DOHH2 (cell line): ENCODE measurements at regions not wholly inside any gene's neighbourhood (a gene's known extent, or its start where the extent isn't known, plus 50 kb on each side); places are given as distances from the start of the nearest gene placed in this dataset.

Experiments used
- H3F3A ChIP-seq: fragments of 200-600 bp; sonication (generic), shearing (Covaris generic); 2 replicates; pipeline ENCODE4 v1.6.0; 2016; ENCODE audit warnings: antibody characterized with exemption, mild to moderate bottlenecking; ENCODE audit not compliant: control insufficient read depth, insufficient read depth
- H3K27ac ChIP-seq: fragments of 200-600 bp; sonication (generic); 2 replicates; pipeline ENCODE4 v1.5.1; 2014; ENCODE audit warnings: low read depth, mild to moderate bottlenecking, low read length, moderate library complexity
- H3K27me3 ChIP-seq: fragments of 200-600 bp; sonication (generic); 2 replicates; pipeline ENCODE4 v1.6.1; 2014; ENCODE audit warnings: mild to moderate bottlenecking, low read length, mixed read lengths; ENCODE audit not compliant: control insufficient read depth
- H3K36me3 ChIP-seq: fragments of 200-600 bp; sonication (generic); 2 replicates; pipeline ENCODE4 v1.6.1; 2014; ENCODE audit warnings: mild to moderate bottlenecking, low read length, moderate library complexity, mixed read lengths; ENCODE audit not compliant: control insufficient read depth
- H3K4me1 ChIP-seq: fragments of 200-600 bp; sonication (generic); 2 replicates; pipeline ENCODE4 v1.6.1; 2014; ENCODE audit warnings: mild to moderate bottlenecking, low read length, mixed read lengths; ENCODE audit not compliant: control insufficient read depth
- H3K4me2 ChIP-seq: fragments of 200-600 bp; sonication (generic); 2 replicates; pipeline ENCODE4 v1.6.0; 2014; ENCODE audit warnings: mild to moderate bottlenecking, low read length, moderate library complexity
- H3K4me3 ChIP-seq: fragments of 200-600 bp; sonication (generic); 2 replicates; pipeline ENCODE4 v1.5.1; 2014; ENCODE audit warnings: mild to moderate bottlenecking, low read length, mixed read lengths
- H3K79me2 ChIP-seq: fragments of 200-600 bp; sonication (generic); 2 replicates; pipeline ENCODE4 v1.6.1; 2014; ENCODE audit warnings: mild to moderate bottlenecking, low read length, mixed read lengths; ENCODE audit not compliant: control insufficient read depth
- H3K9me2 ChIP-seq: fragments of 200-600 bp; sonication (generic); replicated peaks from 2 replicates; pipeline ENCODE4 v1.6.1; 2014; ENCODE audit warnings: mild to moderate bottlenecking, low read length, mixed read lengths; ENCODE audit not compliant: control insufficient read depth
- H3K9me3 ChIP-seq: fragments of 200-600 bp; sonication (generic); 2 replicates; pipeline ENCODE4 v1.6.1; 2014; ENCODE audit warnings: antibody characterized with exemption, low read length, mixed read lengths; ENCODE audit not compliant: control insufficient read depth, insufficient read depth
- H4K20me1 ChIP-seq: fragments of 200-600 bp; sonication (generic); 2 replicates; pipeline ENCODE4 v1.6.0; 2014; ENCODE audit warnings: low read depth, mild to moderate bottlenecking, antibody characterized with exemption, low read length, moderate library complexity; ENCODE audit not compliant: control insufficient read depth, insufficient read depth
- EZH2phosphoT487 ChIP-seq: fragments of 200-600 bp; sonication (generic); IDR thresholded peaks from 2 replicates; pipeline ENCODE4 v1.6.1; 2017; ENCODE audit warnings: borderline replicate concordance, mild to moderate bottlenecking, antibody characterized with exemption, low read length, moderate library complexity, mixed read lengths
- TF ChIP-seq, protein P1 (sequence below): fragments of 200-600 bp; sonication (generic); IDR thresholded peaks from one replicate; pipeline ENCODE4 v1.5.1; 2014; ENCODE audit warnings: antibody characterized with exemption, mild to moderate bottlenecking, low read depth, low read length; ENCODE audit not compliant: poor library complexity, severe bottlenecking

- H4K20me1 ChIP-seq, result no peaks in the 10 kb centered on the region
- H3K9me2 ChIP-seq, result no peaks in the 10 kb centered on the region
- no peak overlapping the region for H3K27ac ChIP-seq
- 0 out of 2 replicates have a peak, but pooled peaks cover 6% of the 10 kb centered on the region for H3K27me3 ChIP-seq
- peaks cover 6% of the 10 kb centered on the region; the same call in 1 of the 2 replicates for H3K9me3 ChIP-seq
- H3K79me2 ChIP-seq, result no peaks in the 10 kb centered on the region
- H3K36me3 ChIP-seq, result no peaks in the 10 kb centered on the region
- no peaks in the 10 kb centered on the region for H3K4me1 ChIP-seq
- H3K4me3 ChIP-seq, result no peak overlapping the region
- TF ChIP-seq, protein P1, sequence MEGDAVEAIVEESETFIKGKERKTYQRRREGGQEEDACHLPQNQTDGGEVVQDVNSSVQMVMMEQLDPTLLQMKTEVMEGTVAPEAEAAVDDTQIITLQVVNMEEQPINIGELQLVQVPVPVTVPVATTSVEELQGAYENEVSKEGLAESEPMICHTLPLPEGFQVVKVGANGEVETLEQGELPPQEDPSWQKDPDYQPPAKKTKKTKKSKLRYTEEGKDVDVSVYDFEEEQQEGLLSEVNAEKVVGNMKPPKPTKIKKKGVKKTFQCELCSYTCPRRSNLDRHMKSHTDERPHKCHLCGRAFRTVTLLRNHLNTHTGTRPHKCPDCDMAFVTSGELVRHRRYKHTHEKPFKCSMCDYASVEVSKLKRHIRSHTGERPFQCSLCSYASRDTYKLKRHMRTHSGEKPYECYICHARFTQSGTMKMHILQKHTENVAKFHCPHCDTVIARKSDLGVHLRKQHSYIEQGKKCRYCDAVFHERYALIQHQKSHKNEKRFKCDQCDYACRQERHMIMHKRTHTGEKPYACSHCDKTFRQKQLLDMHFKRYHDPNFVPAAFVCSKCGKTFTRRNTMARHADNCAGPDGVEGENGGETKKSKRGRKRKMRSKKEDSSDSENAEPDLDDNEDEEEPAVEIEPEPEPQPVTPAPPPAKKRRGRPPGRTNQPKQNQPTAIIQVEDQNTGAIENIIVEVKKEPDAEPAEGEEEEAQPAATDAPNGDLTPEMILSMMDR, result no peak
- no peak for TF ChIP-seq EZH2phosphoT487
- H3K4me2 ChIP-seq, result no peak overlapping the region
- no peaks in the 10 kb centered on the region for H3F3A ChIP-seq
These were observed 72.2 kb upstream of the FMN2 start for GRCh38 chr1:240019524-240019923.

GRCh38 chr1:240020871-240021270 is 70.8 kb upstream of the FMN2 start:
- no peaks in the 10 kb centered on the region for H3K4me1 ChIP-seq
- H3K9me3 ChIP-seq, result peaks cover 6% of the 10 kb centered on the region; the same call in 1 of the 2 replicates
- no peaks in the 10 kb centered on the region for H3K36me3 ChIP-seq
- no peak for TF ChIP-seq EZH2phosphoT487
- TF ChIP-seq, protein P1, result no peak
- 0 out of 2 replicates have a peak, but pooled peaks cover 2% of the 10 kb centered on the region for H3K27me3 ChIP-seq
- H3F3A ChIP-seq, result no peaks in the 10 kb centered on the region
- no peak overlapping the region for H3K4me3 ChIP-seq
- H3K4me2 ChIP-seq, result no peak overlapping the region
- H4K20me1 ChIP-seq, result no peaks in the 10 kb centered on the region
- H3K79me2 ChIP-seq, result no peaks in the 10 kb centered on the region
- no peak overlapping the region for H3K27ac ChIP-seq
- no peaks in the 10 kb centered on the region for H3K9me2 ChIP-seq

GRCh38 chr1:240021709-240022108 is 70.0 kb upstream of the FMN2 start:
- no peaks in the 10 kb centered on the region for H3K4me1 ChIP-seq
- no peak overlapping the region for H3K4me3 ChIP-seq
- no peak overlapping the region for H3K4me2 ChIP-seq
- peaks cover 6% of the 10 kb centered on the region; the same call in 1 of the 2 replicates for H3K9me3 ChIP-seq
- H4K20me1 ChIP-seq, result no peaks in the 10 kb centered on the region
- H3K79me2 ChIP-seq, result no peaks in the 10 kb centered on the region
- no peak overlapping the region for H3K27ac ChIP-seq
- no peak for TF ChIP-seq EZH2phosphoT487
- TF ChIP-seq, protein P1, result no peak
- H3K9me2 ChIP-seq, result no peaks in the 10 kb centered on the region
- H3F3A ChIP-seq, result no peaks in the 10 kb centered on the region
- H3K27me3 ChIP-seq, result no peaks in the 10 kb centered on the region
- H3K36me3 ChIP-seq, result no peaks in the 10 kb centered on the region
